Superior temporal gyrus (tissue), 1 donor: ENCODE measurements at regions not wholly inside any gene's neighbourhood (a gene's known extent, or its start where the extent isn't known, plus 50 kb on each side); places are given as distances from the start of the nearest gene placed in this dataset.
"Not testable (repeated sequence)": the region's sequence is repeated elsewhere in the genome, so short reads cannot be mapped to it uniquely, and the experiment has no call there.

Experiments
- DNase-seq: peaks from one replicate; pipeline ENCODE4 v3.0.0-alpha.2; 2016; ENCODE audit errors: extremely low spot score

GRCh38 chr4:67038228-67038566 is 507.1 kb downstream of the CENPC start:
- DNase-seq: no peak

- DNase-seq: no peak
Measured at GRCh38 chr4:67037504-67038227, 507.6 kb downstream of the CENPC start.

- DNase-seq: no peak
Measured at GRCh38 chr4:67036791-67037190, 508.5 kb downstream of the CENPC start.

- no peak for DNase-seq
Measured at GRCh38 chr4:67035986-67036385, 509.3 kb downstream of the CENPC start.

- no peak for DNase-seq
Measured at GRCh38 chr4:67035501-67035900, 509.8 kb downstream of the CENPC start.

- no peak for DNase-seq
Measured at GRCh38 chr4:67030636-67031035, 514.7 kb downstream of the CENPC start.

GRCh38 chr4:67020438-67020797 is 524.9 kb downstream of the CENPC start:
- no peak for DNase-seq

- DNase-seq: no peak
Measured at GRCh38 chr4:67019686-67020437, 525.4 kb downstream of the CENPC start.

- DNase-seq: no peak
Measured at GRCh38 chr4:67014592-67014991, 530.7 kb downstream of the CENPC start.

- DNase-seq: no peak
Measured at GRCh38 chr4:67006791-67007190, 538.5 kb downstream of the CENPC start.

GRCh38 chr4:66991521-66991920 is 553.8 kb downstream of the CENPC start:
- no peak for DNase-seq

GRCh38 chr4:66974665-66975064 is 570.6 kb downstream of the CENPC start:
- no peak for DNase-seq

- DNase-seq: peak; percentile 25
Measured at GRCh38 chr4:66972087-66972486, 573.2 kb downstream of the CENPC start.

- no peak for DNase-seq
Measured at GRCh38 chr4:66964467-66964866, 580.8 kb downstream of the CENPC start.

GRCh38 chr4:66963084-66963483 is 582.2 kb downstream of the CENPC start:
- DNase-seq: no peak

- DNase-seq: no peak
Measured at GRCh38 chr4:66959207-66959606, 586.1 kb downstream of the CENPC start.

GRCh38 chr4:66956852-66957251 is 588.5 kb downstream of the CENPC start:
- DNase-seq: no peak

- no peak for DNase-seq
Measured at GRCh38 chr4:66956426-66956825, 588.9 kb downstream of the CENPC start.

- no peak for DNase-seq
Measured at GRCh38 chr4:66955784-66956183, 589.5 kb downstream of the CENPC start.

- no peak for DNase-seq
Measured at GRCh38 chr4:66949419-66949818, 595.9 kb downstream of the CENPC start.

GRCh38 chr4:66946761-66947160 is 598.5 kb downstream of the CENPC start:
- DNase-seq: no peak

GRCh38 chr4:66943112-66943511 is 602.2 kb downstream of the CENPC start:
- DNase-seq: no peak

GRCh38 chr4:66931981-66932380 is 613.3 kb downstream of the CENPC start:
- DNase-seq: not testable (repeated sequence)

- no peak for DNase-seq
Measured at GRCh38 chr4:66930206-66930605, 615.1 kb downstream of the CENPC start.
